NCI-H2171 (cell line): ENCODE measurements at regions not wholly inside any gene's neighbourhood (a gene's known extent, or its start where the extent isn't known, plus 50 kb on each side); places are given as distances from the start of the nearest gene placed in this dataset.
"Not testable (repeated sequence)": the region's sequence is repeated elsewhere in the genome, so short reads cannot be mapped to it uniquely, and the experiment has no call there.

ENCODE experiments used
- DNase-seq: peaks from one replicate; lab custom pipeline; 2025; lab: John Stamatoyannopoulos, UW

DNA sequence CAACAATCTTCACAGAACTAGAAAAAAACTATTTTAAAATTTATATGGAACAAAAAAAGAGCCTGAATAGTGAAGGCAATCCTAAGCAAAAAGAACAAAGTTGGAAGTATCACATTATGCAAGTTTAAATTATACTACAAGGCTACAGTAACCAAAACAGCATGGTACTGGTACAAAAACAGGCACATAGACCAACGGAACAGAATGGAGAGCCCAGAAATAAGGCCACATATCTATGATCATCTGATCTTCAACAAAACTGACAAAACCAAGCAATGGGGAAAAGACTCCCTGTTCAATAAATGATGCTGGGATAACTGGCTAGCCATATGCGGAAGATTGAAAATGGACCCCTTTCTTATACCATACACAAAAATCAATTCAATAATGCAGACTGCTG is 74.4 kb upstream of the RTN4 start:
- DNase-seq = not testable (repeated sequence)

DNA sequence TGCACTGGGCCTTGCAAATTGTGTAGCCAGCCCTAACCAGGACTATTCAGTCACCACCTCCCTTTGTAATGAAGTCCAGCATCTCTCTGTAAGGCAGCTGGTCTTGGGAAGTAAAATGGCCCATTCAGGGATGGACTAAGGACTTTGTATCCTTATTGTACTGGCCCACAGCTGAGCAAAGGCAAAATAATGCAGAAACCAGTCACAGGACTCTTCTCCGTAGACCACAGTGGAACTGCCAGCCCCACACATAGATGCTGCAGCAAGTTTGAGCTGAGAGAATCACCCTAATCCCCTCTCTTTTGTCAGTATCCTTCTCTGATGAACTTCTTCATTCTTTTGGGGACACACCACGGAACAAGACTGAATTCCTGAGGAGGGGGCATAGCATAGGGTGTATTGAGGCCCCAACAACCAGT is 73.6 kb upstream of the RTN4 start:
- no peak for DNase-seq

DNA sequence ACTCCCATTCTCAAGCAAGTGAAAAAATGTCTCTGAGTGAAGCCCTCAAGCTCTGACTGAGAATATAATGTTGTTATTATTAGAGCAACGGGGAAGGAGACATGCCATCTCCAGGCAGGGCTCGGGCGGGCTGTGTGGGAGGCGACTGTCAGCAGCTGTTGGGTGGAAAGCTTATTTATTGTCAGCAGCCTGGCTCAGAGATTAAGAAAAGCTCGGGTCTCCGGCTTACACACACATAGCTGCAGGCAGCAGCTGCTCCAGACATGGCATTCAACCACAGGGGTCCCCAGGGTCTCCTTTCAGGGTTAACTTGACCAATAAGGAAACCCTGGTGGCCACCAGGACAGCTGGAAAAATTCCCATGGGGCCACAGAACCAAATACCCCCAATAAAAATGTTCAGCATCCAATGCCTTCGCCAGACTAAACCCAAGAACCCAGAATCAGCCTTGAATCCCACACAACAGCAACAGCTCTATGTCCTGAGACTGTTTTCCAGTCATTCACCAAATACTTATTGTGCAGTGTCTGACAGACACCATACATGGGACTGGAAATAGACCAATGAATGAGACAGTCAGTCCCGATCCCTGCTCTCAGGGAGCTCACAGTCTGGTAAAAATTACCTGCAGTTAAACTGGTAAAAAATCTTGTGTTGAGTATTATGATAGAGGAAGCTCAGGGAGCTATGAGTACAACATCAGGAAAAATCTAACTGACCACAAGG is 70.5 kb upstream of the RTN4 start:
- peak; percentile 70 for DNase-seq

DNA sequence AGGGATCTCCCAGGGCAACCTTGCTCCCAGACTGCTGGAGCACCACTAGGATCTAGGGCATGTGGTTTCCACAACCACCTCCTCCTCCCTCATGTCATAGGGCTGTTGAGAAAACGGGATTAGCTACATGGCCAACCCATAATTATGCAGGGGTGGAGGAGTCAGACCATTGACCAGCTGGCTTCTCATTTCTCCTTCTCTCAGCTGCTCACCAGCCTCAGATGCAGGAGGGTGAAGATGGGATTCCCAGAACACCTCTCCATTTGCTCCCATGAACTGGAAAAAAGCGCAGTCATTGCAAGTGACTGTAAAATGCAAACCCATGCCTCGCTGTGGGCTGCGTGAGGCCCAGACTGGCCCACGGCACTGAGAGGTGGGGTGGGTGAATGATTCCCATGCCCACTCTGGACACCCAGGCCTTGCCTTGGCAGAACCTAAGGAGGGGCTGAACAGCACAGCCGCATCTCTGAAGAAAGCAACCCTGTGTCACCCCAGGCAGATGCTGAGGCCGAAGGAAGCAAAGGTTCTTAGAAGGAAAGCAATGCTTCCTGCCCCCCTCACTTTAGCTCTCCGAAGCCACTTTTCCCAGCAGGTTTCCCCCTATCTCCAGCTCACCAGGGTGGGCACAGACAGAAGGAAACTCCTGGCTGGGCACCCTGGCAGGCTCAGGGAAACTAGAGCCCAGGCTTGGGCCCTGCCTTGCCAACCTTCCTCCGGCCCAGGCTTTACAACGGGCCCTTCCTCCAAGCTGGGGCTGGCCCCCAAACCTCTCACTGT is 69.6 kb upstream of the RTN4 start:
- no peak for DNase-seq

DNA sequence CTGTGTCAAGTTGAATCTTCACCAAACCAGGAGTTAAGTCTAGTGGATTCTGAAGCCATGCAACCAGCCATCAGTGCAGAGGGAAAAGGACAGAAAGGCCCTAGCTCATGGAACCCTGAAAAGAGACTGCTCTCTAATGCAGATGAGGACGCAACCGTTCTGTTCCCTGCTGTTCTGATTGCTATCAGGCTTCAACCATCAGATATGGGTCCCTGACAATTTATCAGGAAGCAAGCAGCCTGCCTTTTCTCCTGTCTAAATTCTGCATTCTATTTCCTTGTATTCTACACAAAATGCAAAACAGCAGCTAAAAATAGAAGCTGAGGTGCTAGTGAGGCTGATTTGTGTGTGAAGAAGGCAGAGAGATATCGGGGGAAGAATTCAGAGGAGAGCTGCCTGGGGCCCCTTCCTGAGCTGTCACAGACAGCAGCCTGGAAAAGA is 68.4 kb upstream of the RTN4 start:
- no peak for DNase-seq

DNA sequence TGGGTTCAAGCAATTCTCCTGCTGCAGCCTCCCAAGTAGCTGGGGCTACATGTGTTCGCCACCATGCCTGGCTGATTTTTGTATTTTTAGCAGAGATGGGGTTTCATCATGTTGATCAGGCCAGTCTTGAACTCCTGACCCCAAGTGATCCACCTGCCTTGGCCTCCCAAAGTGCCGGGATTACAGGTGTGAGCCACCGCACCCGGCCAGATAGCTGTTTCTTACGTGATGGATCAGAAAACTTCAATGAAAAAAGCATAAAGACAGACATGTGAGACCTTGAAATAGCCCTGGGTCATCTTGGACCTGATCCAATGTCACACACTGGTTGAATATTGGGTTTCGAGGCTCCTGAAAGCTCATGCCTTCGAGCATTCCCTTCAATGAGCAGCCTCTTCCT is 66.7 kb upstream of the RTN4 start:
- no peak for DNase-seq

DNA sequence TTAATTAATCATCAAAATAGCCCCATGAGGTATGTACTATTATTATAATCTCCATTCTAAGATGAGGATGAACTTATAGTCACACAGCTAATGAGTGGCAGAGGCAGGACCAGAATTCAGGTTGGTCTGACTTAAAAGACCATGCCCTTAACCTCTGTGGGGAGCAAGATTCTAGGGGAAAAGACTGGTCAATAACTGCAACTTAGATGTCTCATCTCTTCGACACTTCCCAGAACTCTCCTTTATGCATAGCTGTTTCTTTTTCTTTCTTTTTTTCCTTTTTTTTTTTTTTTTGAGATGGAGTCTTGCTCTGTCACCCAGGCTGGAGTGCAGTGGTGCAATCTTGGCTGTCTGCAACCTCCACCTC is 66.3 kb upstream of the RTN4 start:
- no peak for DNase-seq

DNA sequence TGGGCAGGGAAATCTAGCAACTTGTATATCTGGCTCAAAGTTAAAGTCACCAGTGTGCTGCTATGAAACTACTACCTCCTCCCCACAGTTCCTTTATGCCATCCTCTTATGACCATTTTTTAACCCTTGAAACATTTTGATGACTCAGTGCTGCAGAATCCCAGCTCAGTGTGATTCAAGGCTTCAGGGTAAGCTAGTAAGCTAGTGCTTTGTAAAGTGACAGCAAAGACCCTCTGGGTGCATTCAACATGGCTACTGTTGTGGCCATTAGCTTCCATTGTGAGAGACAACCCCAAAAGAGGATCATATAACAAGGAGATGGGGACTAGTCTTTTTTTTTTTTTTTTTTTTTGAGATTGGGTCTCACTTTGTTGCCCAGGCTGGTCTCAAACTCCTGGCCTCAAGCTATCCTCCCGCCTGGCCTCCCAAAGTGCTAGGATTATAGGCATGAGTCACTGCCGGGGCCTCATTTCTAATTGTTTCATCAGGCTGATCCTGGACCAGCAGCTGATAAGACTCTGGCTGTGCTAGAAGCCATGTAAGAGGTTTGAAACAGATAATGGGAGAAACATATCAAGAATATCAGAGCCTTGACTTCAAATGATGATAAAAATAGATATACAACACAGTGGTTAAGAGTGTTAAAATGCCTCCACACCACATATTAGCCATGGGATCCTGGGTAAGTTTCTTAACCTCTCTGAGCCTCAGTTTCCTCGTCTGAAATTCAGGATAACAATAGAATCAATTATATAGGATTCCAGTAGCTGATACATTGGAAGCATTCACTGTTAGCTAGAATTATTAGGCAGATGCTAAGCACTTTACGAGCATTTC is 65.7 kb upstream of the RTN4 start:
- no peak for DNase-seq

DNA sequence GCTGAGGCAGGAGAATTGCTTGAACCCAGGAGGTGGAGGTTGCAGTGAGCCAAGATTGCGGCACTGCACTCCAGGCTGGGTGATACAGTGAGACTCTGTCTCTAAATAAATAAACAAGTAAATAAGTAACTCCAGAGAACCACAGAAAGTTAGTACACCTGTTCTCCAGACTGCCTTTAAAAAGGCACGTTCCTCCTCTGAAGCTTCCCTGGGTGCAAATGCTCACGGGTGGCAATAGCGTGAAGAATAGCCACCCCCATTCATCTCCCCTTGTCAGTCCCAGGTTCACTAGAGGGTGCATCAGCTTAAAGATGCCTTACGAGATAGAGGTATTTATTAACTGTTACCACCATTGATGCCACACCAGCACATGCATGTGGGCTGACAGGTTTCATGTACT is 64.3 kb upstream of the RTN4 start:
- DNase-seq = no peak

DNA sequence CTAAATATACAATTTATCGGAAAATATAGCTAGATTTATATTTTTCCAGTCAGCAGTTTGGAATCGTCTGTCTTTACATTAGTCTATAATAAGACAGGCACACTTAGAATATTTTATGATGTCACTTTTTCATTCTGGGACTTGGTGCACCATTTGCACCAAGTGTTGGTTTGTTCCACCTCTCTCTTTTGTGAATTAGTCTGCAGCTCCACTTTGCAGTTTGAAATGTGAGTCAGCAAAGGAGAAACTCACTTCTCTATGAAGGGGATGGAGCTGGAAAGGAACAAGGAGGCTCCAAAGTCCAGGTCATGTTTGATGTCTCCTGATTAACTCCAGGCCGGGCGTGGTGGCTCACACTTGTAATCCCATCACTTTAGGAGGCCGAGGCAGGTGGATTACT is 63.8 kb upstream of the RTN4 start:
- no peak for DNase-seq

DNA sequence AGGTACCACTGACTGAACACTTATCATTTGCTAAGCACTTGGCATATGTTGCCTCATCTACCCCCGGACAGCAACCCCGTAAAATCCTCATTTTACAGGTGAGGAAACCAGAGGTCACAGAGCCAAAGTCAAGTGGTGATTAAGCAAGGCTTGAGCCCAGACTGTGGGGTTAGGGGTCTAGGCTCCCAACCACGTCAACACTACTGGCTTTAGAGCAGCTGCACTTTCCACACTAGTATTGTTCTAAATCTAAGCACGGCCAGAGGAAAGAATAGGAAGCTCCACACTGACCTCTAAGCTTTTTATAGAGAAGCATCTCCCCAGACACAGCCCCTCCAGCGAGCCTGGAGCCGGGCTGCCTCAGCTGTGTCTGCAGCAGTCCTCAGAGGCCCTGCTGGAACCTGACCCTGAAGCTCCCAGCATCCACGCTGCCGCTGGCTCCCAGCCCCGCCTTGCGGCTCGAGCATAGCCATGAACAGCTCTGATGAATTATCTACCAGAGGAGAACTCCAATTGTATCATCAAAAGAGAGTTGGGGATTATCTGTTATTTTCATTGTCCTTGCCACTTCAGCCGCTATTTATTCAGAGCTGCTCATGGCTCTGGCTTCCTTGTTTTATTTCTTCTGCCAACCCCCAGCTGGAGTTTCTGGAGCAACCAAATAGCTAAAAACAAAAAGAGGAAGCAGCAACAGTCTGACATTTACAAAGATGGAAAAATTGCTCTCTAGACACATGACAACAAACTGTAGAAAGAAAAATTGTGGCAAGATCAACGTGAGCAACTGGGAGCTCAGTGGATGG is 62.2 kb upstream of the RTN4 start:
- DNase-seq = no peak

DNA sequence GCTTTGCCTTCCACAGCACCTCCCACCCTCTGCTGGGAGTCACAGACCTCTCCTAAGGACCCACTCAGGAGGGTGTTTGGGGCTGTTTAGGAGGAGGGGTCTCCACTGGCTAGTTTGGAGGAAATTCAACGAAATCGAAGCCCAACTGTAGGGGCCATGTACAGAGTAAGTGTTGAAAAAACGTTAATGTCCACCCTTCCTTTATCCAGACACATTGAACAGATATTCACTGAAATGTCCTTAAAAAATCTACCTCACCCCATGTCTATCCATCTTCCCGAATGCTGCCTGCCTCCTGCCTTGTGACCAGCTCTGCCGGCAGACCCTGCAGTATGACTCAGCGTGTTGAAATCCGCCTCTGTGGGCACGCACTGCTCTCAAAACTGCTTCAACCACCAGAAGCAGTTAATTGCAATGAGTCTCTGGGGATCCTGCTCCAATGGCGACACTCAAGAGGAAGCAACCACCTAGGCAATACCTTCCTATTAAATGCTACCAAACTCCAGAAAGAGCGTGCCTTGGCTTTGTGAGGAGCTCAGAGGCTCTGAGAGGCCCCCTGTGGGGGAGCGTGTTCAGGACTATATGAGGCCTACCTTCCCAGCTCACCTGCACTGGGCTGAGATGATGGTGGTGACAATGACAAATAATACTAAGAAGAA is 61.4 kb upstream of the RTN4 start:
- peak; percentile 81 for DNase-seq

DNA sequence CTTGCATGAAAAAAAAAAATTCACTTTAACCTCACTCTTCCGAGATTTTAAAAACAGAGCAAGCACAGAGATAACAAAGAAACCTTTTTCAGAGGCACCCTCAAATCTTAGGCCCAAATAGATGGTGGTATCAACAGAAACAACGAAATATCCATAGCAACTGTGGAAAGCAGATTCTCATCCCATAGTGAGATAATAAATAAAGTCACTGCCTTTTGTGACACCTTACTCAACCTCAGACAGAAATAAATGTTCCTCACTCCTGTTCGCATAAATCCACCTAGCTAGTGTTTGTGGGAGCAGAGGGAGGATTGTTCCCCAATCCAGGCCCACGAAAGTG is 60.9 kb upstream of the RTN4 start:
- no peak for DNase-seq

DNA sequence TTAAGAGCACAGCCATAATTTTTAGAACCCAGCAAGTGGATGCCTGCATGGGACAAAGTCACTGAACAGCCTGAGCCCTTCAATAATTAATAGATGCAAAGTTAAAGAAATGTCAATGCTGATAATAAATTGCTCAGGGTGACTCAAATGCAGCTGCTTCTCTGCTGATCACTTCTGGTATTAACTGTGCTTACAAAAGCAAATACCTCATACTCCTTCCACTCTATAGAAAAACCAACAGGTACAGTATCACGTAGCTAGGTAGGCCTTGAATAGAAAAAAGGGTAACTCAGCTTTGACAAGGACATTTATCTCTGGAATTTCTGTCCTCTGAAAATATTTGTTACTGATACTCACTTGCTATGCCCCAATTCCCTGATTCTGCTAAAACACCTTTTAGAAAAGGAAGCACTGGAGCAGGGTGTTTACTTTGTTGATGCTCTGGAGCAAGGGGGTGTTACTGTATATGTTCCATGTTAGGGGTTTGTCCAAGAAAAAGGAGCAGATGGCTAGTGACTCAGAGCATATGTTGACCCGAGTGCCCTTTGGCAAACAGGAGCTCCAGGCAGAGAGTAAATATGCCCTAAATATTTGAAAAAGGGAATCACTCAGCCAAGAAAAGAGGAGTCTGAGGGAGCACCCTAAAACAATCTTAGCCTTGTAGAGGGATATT is 59.1 kb upstream of the RTN4 start:
- peak; percentile 61 for DNase-seq

DNA sequence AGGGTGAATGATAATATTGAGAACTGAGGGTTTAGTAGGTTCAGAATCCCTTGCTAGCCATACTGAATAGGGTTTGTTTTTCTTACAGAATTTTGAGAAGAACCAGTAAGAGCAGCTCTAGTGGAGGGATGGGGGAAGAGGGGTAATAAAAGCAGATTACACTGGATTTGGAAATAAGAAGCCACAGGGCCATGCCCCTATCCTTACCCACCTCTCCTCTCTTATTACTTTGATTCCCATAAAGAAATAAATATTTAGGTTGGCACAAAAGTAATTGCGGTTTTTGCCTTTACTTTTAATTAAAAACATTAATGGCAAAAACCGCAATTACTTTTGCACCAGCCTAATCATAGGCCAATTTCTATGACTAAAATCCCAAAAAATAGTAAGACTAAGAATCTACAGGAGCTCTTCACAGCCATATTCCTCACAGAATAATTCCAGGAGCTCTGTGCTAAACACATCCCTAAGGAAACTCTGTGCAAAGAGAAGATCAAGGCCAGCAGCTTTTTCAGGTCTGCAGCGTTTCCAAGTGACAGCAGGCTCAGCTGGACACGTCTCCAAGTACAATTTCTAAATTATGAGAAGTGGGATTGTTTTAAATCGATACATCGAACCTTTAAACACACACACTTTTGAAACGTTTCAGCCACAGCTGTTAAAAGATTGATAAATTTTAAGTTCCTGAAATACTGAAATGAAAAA is 58.4 kb upstream of the RTN4 start:
- no peak for DNase-seq

DNA sequence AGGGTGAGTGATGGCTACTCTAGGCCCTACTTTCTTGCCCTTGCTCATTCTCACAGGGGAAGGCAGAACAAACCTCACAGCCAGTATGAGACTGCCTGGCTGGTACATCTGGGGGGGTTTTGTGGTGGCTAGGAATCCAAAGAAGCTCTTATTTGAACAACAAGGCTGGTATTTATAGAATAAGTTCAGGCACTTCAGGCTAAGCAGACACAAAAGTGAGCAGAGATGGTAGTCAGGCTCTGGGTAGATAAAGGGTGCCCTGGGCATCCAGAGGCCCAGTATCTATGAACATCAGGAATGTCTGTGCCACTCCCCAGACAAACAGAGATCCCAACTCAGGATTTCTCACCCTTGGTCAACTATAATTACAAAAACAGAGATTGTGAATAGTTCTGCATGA is 57.2 kb upstream of the RTN4 start:
- no peak for DNase-seq

DNA sequence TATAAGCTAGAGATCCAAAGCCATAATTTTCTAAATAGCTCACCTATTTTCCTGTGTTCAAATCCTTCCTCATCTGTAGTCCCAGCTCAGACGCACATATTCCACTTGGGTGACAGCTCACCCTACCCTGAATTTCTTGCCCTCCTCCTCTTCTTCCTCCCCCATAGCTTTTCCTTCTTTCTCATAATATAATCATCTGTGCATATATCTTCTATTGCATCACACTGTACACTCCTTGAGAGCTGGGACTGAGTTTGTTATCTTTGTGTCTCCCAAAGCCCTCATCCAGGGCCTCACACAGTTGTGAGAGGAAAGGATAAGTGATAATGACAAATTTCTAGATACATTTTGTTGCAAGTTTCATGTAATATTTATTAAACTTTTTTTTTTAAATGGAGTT is 55.9 kb upstream of the RTN4 start:
- no peak for DNase-seq

DNA sequence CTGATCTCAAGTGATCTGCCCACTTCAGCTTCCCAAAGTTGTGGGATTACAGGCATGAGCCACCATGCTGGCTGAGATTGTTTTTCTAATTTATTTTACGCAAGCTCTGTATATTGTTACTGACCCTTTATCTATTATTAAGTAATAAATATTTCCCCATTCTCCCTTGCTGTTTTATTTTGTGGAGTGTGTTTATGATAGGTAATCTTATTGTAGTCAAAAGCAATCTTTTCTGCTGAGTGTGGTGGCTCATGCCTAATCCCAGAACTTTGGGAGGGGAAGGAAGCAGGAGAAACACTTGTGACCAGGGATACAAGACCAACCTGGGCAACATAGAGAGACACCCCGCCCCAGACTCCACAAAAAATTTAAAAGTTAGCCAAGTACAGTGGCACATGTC is 55.2 kb upstream of the RTN4 start:
- no peak for DNase-seq

DNA sequence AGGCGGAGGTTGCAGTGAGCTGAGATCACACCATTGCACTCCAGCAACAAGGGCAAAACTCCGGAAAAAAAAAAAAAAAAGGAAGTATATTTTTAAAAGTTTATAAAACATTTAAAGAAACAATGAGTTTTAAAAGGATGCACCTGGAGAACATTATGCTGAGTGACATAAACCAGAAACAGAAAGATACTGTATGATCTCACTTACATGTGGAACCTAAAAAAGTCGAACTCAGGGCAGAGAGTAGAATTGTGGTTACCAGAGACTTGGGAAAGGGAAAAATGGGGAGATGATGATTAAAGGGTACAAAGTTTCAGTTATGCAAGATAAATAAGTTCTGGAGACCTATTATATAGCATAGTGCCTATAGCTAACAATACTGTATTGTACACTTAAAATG is 52.8 kb upstream of the RTN4 start:
- no peak for DNase-seq

DNA sequence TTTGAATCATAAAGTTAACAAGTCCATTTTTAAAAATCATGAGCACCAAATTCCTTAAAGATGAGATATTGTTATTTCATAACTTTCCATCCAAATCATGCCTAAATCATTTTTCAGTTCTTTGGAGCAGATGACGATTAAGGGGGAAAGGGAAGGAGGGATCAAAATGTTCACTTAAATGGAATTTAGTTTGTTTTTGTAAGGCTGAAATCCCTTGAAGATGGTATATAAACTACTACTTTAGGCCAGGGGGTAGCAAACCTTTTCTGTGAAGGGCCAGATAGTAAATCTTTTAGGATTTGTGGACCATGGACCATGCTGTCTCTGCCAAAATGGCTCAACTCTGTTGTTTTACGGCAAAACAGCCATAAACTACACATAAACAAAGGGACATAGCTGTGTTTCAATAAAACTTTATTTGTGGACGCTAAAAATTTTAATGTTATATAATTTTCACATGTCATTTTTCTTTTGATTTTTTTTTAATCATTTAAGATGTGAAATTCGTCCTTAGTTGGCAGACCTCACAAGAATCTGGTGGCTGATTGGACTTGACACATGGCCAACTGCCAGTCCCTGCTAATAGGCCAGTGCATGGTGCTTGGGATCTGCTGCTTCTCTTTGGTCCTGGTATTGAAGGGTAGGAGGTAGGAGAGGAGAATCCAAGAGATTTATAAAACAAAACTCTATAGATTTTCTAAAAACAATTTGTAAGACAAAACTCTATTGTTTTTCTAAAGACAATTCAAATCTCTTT is 52.0 kb upstream of the RTN4 start:
- DNase-seq = no peak
